RWPE2 (cell line): ENCODE measurements at regions not wholly inside any gene's neighbourhood (a gene's known extent, or its start where the extent isn't known, plus 50 kb on each side); places are given as distances from the start of the nearest gene placed in this dataset.

Experiments used
- ATAC-seq: fragments of 200-7000 bp; cut with Tn5 transposase; 3 replicates; pipeline ENCODE4 v1.9.1; 2021; ENCODE audit warnings: low read depth
- DNase-seq: peaks from one replicate; pipeline ENCODE4 v3.0.0-alpha.2; 2020; ENCODE audit warnings: low spot score
- H3K27ac ChIP-seq: fragments of 450-650 bp; 2 replicates; pipeline ENCODE4 v1.5.1; 2017; ENCODE audit warnings: mild to moderate bottlenecking; ENCODE audit not compliant: poor library complexity, severe bottlenecking
- H3K27me3 ChIP-seq: fragments of 250-450 bp; sonication (Bioruptor Pico); 2 replicates; pipeline ENCODE4 v1.5.1; 2021; ENCODE audit warnings: mild to moderate bottlenecking, moderate library complexity; ENCODE audit not compliant: insufficient read depth, poor library complexity, severe bottlenecking
- H3K36me3 ChIP-seq: fragments of 250-450 bp; sonication (Bioruptor Pico); 2 replicates; pipeline ENCODE4 v1.5.1; 2020; ENCODE audit warnings: low read depth, mild to moderate bottlenecking, moderate library complexity
- H3K4me1 ChIP-seq: fragments of 250-450 bp; sonication (Bioruptor Pico); 2 replicates; pipeline ENCODE4 v1.5.1; 2021; ENCODE audit warnings: mild to moderate bottlenecking, moderate library complexity; ENCODE audit not compliant: insufficient read depth, poor library complexity, severe bottlenecking
- H3K4me3 ChIP-seq: fragments of 250-450 bp; sonication (Bioruptor Pico); 2 replicates; pipeline ENCODE4 v1.5.1; 2021; ENCODE audit warnings: mild to moderate bottlenecking, moderate library complexity; ENCODE audit not compliant: severe bottlenecking
- H3K9me3 ChIP-seq: fragments of 250-450 bp; sonication (Bioruptor Pico); 2 replicates; pipeline ENCODE4 v1.5.1; 2021; ENCODE audit warnings: mild to moderate bottlenecking, moderate library complexity; ENCODE audit not compliant: severe bottlenecking
- CTCF ChIP-seq: fragments of 450-650 bp; IDR thresholded peaks from one replicate; pipeline ENCODE4 v1.5.1; 2017; ENCODE audit warnings: mild to moderate bottlenecking, moderate library complexity; ENCODE audit not compliant: poor library complexity, severe bottlenecking

- H3K36me3 ChIP-seq = no peaks in the 10 kb centered on the region
- H3K9me3 ChIP-seq = no peaks in the 10 kb centered on the region
- no peak overlapping the region for H3K27ac ChIP-seq
- no peak for TF ChIP-seq CTCF
- no peak overlapping the region for H3K4me3 ChIP-seq
- ATAC-seq (no peak), DNase-seq (no peak)
- H3K4me1 ChIP-seq = no peaks in the 10 kb centered on the region
- no peaks in the 10 kb centered on the region for H3K27me3 ChIP-seq
These were observed 65.1 kb upstream of the TNP1 start for GRCh38 chr2:216925006-216925405.

GRCh38 chr2:216923706-216924105 is 63.8 kb upstream of the TNP1 start:
- no peaks in the 10 kb centered on the region for H3K36me3 ChIP-seq
- ATAC-seq (no peak), DNase-seq (no peak)
- H3K4me3 ChIP-seq = no peak overlapping the region
- H3K4me1 ChIP-seq = no peaks in the 10 kb centered on the region
- TF ChIP-seq CTCF = no peak
- no peaks in the 10 kb centered on the region for H3K27me3 ChIP-seq
- H3K9me3 ChIP-seq = no peaks in the 10 kb centered on the region
- no peak overlapping the region for H3K27ac ChIP-seq

GRCh38 chr2:216922175-216922780 is 62.4 kb upstream of the TNP1 start:
- Histone ChIP-seq H3K9me3 (no peaks in the 10 kb centered on the region), H3K27me3 (no peaks in the 10 kb centered on the region), H3K36me3 (no peaks in the 10 kb centered on the region), H3K4me3 (no peak overlapping the region), H3K4me1 (peaks cover 11% of the 10 kb centered on the region), H3K27ac (no peak overlapping the region)
- DNase-seq (no peak), ATAC-seq (no peak)
- TF ChIP-seq CTCF = no peak

DNA sequence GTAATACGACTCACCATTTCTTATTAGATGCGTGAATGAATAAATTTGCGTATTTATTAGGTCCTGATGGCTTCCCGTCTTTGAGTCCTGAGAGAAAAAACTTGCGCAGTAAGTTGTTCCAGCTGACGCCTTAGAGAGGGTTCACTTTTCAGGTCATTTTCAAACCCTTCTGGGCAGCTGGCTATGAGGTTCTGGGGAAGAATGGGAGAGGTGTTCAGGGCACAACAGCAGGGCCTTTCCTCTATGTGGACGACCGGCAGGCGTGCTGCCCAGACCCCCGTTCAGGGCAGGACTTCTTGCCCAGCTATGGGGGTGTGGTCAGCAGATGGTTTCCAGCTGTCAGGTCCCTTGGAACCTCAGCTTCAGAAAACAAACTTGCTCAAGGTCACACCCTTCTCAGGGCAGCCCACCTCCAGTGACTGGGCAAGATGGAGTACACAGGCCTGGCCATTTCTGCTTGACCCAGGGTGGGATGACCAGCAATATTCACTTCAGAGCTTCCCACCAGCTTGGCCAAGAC is 61.1 kb upstream of the TNP1 start:
- H3K27ac ChIP-seq = no peak overlapping the region
- H3K36me3 ChIP-seq = no peaks in the 10 kb centered on the region
- DNase-seq = no peak
- no peaks in the 10 kb centered on the region for H3K27me3 ChIP-seq
- peaks cover 12% of the 10 kb centered on the region for H3K4me1 ChIP-seq
- no peak overlapping the region for H3K4me3 ChIP-seq
- no peaks in the 10 kb centered on the region for H3K9me3 ChIP-seq
- ATAC-seq = no peak
- TF ChIP-seq CTCF = no peak

DNA sequence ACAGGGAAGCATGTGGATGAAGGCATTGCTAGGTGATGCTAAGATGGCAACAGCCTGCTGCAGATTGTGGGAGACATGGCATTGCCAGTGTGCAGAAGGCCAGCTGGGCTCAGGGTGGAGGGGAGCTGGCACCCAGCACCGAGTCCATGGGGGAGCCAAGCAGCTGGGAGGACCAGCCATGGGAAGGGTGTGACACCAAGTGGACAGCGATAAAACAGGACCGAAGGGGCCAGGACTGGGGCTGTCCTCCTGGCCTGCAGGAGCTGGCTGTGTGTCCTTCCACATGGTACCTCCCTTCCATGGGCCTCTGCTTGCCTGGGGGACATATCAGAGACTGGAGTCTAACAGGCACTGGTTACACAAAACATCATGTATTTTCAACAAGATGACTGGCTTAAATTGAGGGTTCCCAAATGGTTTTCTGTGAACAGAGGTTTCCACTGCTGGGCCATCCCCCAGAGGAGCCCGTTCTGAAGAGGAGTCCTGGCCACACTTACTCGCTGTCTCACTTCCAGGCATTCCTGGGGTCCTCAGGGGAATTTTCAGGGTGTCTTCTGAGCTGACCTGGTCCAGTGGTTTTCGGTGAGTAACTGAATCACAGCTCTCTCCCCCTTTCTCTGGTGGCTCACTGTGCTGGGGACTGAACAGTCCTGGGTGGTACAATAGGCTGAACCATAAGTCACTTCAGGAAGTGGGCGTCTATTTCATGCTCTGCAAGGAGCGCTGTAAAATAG is 60.4 kb upstream of the TNP1 start:
- DNase-seq = no peak
- peaks cover 12% of the 10 kb centered on the region for H3K4me1 ChIP-seq
- H3K27ac ChIP-seq = no peak overlapping the region
- no peaks in the 10 kb centered on the region for H3K27me3 ChIP-seq
- no peak overlapping the region for H3K4me3 ChIP-seq
- H3K9me3 ChIP-seq = no peaks in the 10 kb centered on the region
- no peaks in the 10 kb centered on the region for H3K36me3 ChIP-seq
- no peak for TF ChIP-seq CTCF
- ATAC-seq = no peak
